ENCODE measurements at regions not wholly inside any gene's neighbourhood (a gene's known extent, or its start where the extent isn't known, plus 50 kb on each side); places are given as distances from the start of the nearest gene placed in this dataset.

DNA sequence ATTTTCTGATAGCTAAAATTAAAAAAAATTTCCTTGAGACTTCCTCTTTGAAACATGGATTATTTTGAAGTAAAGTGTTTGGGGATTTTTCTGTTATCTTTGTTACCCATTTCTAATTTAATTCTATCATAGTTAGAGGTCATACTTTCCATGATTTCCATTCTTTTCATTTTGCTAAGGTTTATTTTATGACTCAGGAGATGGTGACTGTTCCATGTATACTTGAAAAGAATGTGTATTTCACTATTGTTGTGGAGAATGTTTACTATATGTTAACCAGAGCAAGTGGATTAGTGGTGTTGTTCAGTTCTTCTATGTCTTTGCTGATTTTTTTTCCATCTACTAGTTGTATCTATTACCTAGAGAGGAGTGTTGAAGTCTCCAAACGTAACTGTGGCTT lies 250.5 kb upstream of the PELI2 start:
- Histone ChIP-seq H3K4me1 (ENCODE audit: control insufficient read depth in 2 of 2, insufficient read depth in 2 of 2, low read length in 2 of 2) (no peaks in the 10 kb centered on the region), H3K4me3 (ENCODE audit: low read length) (no peak overlapping the region), H3K36me3 (ENCODE audit: control insufficient read depth in 2 of 3, insufficient read depth in 3 of 3, low read length in 3 of 3) (no peaks in the 10 kb centered on the region), H3K27me3 (ENCODE audit: control insufficient read depth in 2 of 2, insufficient read depth in 2 of 2, low read length in 2 of 2) (no peaks in the 10 kb centered on the region), H3K27ac (ENCODE audit: low read depth, low read length) (no peak overlapping the region), H3K9me3 (ENCODE audit: control insufficient read depth in 2 of 3, low read length in 3 of 3) (peaks cover 0 to 4% (median 0%) of the 10 kb centered on the region in 3 experiments)
- H3K36me3 Mint-ChIP-seq = peaks cover 0 to 6% (median 4%) of the 10 kb centered on the region in 5 donors
- no peak for ATAC-seq
- H3K4me1 Mint-ChIP-seq = peaks cover 0 to 6% (median 0%) of the 10 kb centered on the region in 7 donors
- intact Hi-C loops (cut with micrococcal nuclease) = loop anchor here in 1 of 2 donors (10.0 kb wide), 1 partner anchor 557 kb away; no protein-coding TSS in a partner anchor
- ChIA-PET POLR2A (no interaction called here), CTCF (no interaction called here)
- peaks cover 0 to 30% (median 7%) of the 10 kb centered on the region in 5 donors for H3K27me3 Mint-ChIP-seq
- peaks cover 0 to 29% (median 13%) of the 10 kb centered on the region in 11 donors for H3K9me3 Mint-ChIP-seq
- H3K27ac Mint-ChIP-seq = no peak overlapping the region
- DNase-seq = no peak
- H3K4me3 Mint-ChIP-seq = no peak overlapping the region

- H3K27ac Mint-ChIP-seq = no peak overlapping the region
- no peak overlapping the region for H3K4me3 ChIP-seq (ENCODE audit: low read length)
- DNase-seq (no peak), ATAC-seq (no peak)
- H3K27me3 ChIP-seq (ENCODE audit: control insufficient read depth in 2 of 2, insufficient read depth in 2 of 2, low read length in 2 of 2) = no peaks in the 10 kb centered on the region
- no peaks in the 10 kb centered on the region for H3K9me3 ChIP-seq (ENCODE audit: control insufficient read depth in 2 of 3, low read length in 3 of 3)
- peaks cover 0 to 13% (median 4%) of the 10 kb centered on the region in 11 donors for H3K9me3 Mint-ChIP-seq
- ChIA-PET CTCF (no interaction called here), POLR2A (interaction anchor here (0.5 kb wide), 1 partner anchor 50 kb away, joined by 3 read pairs; no protein-coding TSS in a partner anchor)
- H3K4me1 ChIP-seq (ENCODE audit: control insufficient read depth in 2 of 2, insufficient read depth in 2 of 2, low read length in 2 of 2) = no peaks in the 10 kb centered on the region
- H3K36me3 Mint-ChIP-seq = peaks cover 0 to 4% (median 0%) of the 10 kb centered on the region in 5 donors
- intact Hi-C loops (cut with micrococcal nuclease) = loop anchor here in 1 of 2 donors (10.0 kb wide), 1 partner anchor 555 kb away; no protein-coding TSS in a partner anchor
- no peak overlapping the region for H3K4me3 Mint-ChIP-seq
- peaks cover 0 to 27% (median 6%) of the 10 kb centered on the region in 5 donors for H3K27me3 Mint-ChIP-seq
- peaks cover 0 to 6% (median 0%) of the 10 kb centered on the region in 7 donors for H3K4me1 Mint-ChIP-seq
- H3K36me3 ChIP-seq (ENCODE audit: control insufficient read depth in 2 of 3, insufficient read depth in 3 of 3, low read length in 3 of 3) = no peaks in the 10 kb centered on the region
- H3K27ac ChIP-seq (ENCODE audit: low read depth, low read length) = no peak overlapping the region
These were observed 248.7 kb upstream of the PELI2 start for GRCh38 chr14:55869397-55870049.

- ChIA-PET POLR2A (no interaction called here), CTCF (no interaction called here)
- Histone ChIP-seq H3K4me3 (ENCODE audit: low read length) (no peak overlapping the region), H3K4me1 (ENCODE audit: control insufficient read depth in 2 of 2, insufficient read depth in 2 of 2, low read length in 2 of 2) (no peaks in the 10 kb centered on the region), H3K9me3 (ENCODE audit: control insufficient read depth in 2 of 3, low read length in 3 of 3) (no peaks in the 10 kb centered on the region), H3K27me3 (ENCODE audit: control insufficient read depth in 2 of 2, insufficient read depth in 2 of 2, low read length in 2 of 2) (no peaks in the 10 kb centered on the region), H3K27ac (ENCODE audit: low read depth, low read length) (no peak overlapping the region), H3K36me3 (ENCODE audit: control insufficient read depth in 2 of 3, insufficient read depth in 3 of 3, low read length in 3 of 3) (no peaks in the 10 kb centered on the region)
- DNase-seq = no peak
- Mint-ChIP-seq H3K4me3 (no peak overlapping the region), H3K27me3 (peaks cover 0 to 33% (median 14%) of the 10 kb centered on the region in 5 donors), H3K36me3 (no peaks in the 10 kb centered on the region), H3K27ac (no peak overlapping the region), H3K9me3 (no peaks in the 10 kb centered on the region), H3K4me1 (no peaks in the 10 kb centered on the region)
- ATAC-seq = no peak
- intact Hi-C loops (cut with micrococcal nuclease) = no loop called here
These were observed 245.0 kb upstream of the PELI2 start for GRCh38 chr14:55873169-55873568.

- POLR2A ChIA-PET = no interaction called here
- no peaks in the 10 kb centered on the region for H3K9me3 Mint-ChIP-seq
- no peak for DNase-seq
These were observed 243.4 kb upstream of the PELI2 start for GRCh38 chr14:55874785-55875184.

DNA sequence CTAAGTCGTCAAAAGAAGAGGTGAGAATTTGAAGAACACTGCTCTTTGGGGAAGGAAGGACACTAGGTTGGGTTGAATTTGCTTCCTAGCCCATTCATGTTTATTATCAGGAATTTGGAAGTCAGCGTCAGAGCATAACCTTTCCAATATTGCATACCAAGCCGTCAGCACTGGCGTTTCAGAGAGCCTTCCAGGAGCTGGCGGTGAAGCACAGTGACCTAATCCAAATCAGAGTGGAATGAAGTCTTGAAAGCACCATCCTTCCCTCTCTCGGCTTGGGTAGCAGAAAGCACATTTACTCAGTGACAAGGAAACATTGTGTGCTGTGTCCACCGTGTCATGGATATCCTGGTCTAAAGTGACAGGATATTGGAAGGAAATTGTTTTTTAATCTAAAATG lies 240.3 kb upstream of the PELI2 start:
- Histone ChIP-seq H3K9me3 (ENCODE audit: control insufficient read depth in 2 of 3, low read length in 3 of 3) (no peaks in the 10 kb centered on the region), H3K36me3 (ENCODE audit: control insufficient read depth in 2 of 3, insufficient read depth in 3 of 3, low read length in 3 of 3) (no peaks in the 10 kb centered on the region), H3K27ac (ENCODE audit: low read depth, low read length) (no peak overlapping the region), H3K4me3 (ENCODE audit: low read length) (no peak overlapping the region), H3K4me1 (ENCODE audit: control insufficient read depth in 2 of 2, insufficient read depth in 2 of 2, low read length in 2 of 2) (no peaks in the 10 kb centered on the region), H3K27me3 (ENCODE audit: control insufficient read depth in 2 of 2, insufficient read depth in 2 of 2, low read length in 2 of 2) (peaks cover 0 to 4% of the 10 kb centered on the region in 2 donors)
- Mint-ChIP-seq H3K27ac (no peak overlapping the region), H3K27me3 (peaks cover 4 to 45% (median 28%) of the 10 kb centered on the region in 5 donors), H3K36me3 (no peaks in the 10 kb centered on the region), H3K4me3 (no peak overlapping the region), H3K4me1 (no peaks in the 10 kb centered on the region), H3K9me3 (peaks cover 0 to 4% (median 0%) of the 10 kb centered on the region in 11 donors)
- DNase-seq = no peak
- ChIA-PET POLR2A (no interaction called here), CTCF (no interaction called here)
- intact Hi-C loops (cut with micrococcal nuclease) = no loop called here
- ATAC-seq = no peak

More at GRCh38 chr14:55874785-55875184, 243.4 kb upstream of the PELI2 start:
- intact Hi-C loops (cut with micrococcal nuclease) = no loop called here
- H3K36me3 ChIP-seq (ENCODE audit: control insufficient read depth in 2 of 3, insufficient read depth in 3 of 3, low read length in 3 of 3) = no peaks in the 10 kb centered on the region
- H3K4me3 ChIP-seq (ENCODE audit: low read length) = no peak overlapping the region
- H3K9me3 ChIP-seq (ENCODE audit: control insufficient read depth in 2 of 3, low read length in 3 of 3) = no peaks in the 10 kb centered on the region
- no peak overlapping the region for H3K27ac ChIP-seq (ENCODE audit: low read depth, low read length)
- Mint-ChIP-seq H3K36me3 (no peaks in the 10 kb centered on the region), H3K27me3 (peaks cover 4 to 37% (median 18%) of the 10 kb centered on the region in 5 donors), H3K4me1 (no peaks in the 10 kb centered on the region), H3K4me3 (no peak overlapping the region), H3K27ac (no peak overlapping the region)
- no peak for ATAC-seq
- H3K4me1 ChIP-seq (ENCODE audit: control insufficient read depth in 2 of 2, insufficient read depth in 2 of 2, low read length in 2 of 2) = no peaks in the 10 kb centered on the region
- H3K27me3 ChIP-seq (ENCODE audit: control insufficient read depth in 2 of 2, insufficient read depth in 2 of 2, low read length in 2 of 2) = peaks cover 0 to 4% of the 10 kb centered on the region in 2 donors
- CTCF ChIA-PET = no interaction called here

- Histone ChIP-seq H3K4me3 (ENCODE audit: low read length) (no peak overlapping the region), H3K27ac (ENCODE audit: low read depth, low read length) (no peak overlapping the region), H3K36me3 (ENCODE audit: control insufficient read depth in 2 of 3, insufficient read depth in 3 of 3, low read length in 3 of 3) (no peaks in the 10 kb centered on the region), H3K9me3 (ENCODE audit: control insufficient read depth in 2 of 3, low read length in 3 of 3) (no peaks in the 10 kb centered on the region), H3K4me1 (ENCODE audit: control insufficient read depth in 2 of 2, insufficient read depth in 2 of 2, low read length in 2 of 2) (no peaks in the 10 kb centered on the region), H3K27me3 (ENCODE audit: control insufficient read depth in 2 of 2, insufficient read depth in 2 of 2, low read length in 2 of 2) (peaks cover 0 to 4% of the 10 kb centered on the region in 2 donors)
- H3K36me3 Mint-ChIP-seq = no peaks in the 10 kb centered on the region
- intact Hi-C loops (cut with micrococcal nuclease) = no loop called here
- no peak overlapping the region for H3K27ac Mint-ChIP-seq
- POLR2A ChIA-PET = no interaction called here
- H3K4me1 Mint-ChIP-seq = peaks cover 0 to 2% (median 0%) of the 10 kb centered on the region in 7 donors
- H3K27me3 Mint-ChIP-seq = peaks cover 6 to 49% (median 33%) of the 10 kb centered on the region in 5 donors
- H3K4me3 Mint-ChIP-seq = no peak overlapping the region
- peaks cover 0 to 4% (median 0%) of the 10 kb centered on the region in 11 donors for H3K9me3 Mint-ChIP-seq
- CTCF ChIA-PET = interaction anchor here (0.7 kb wide), 1 partner anchor 445 kb away, joined by 3 read pairs; no protein-coding TSS in a partner anchor
- ATAC-seq (no peak), DNase-seq (no peak)
These were observed 236.5 kb upstream of the PELI2 start for GRCh38 chr14:55881577-55882241.
